ENCODE measurements at regions not wholly inside any gene's neighbourhood (a gene's known extent, or its start where the extent isn't known, plus 50 kb on each side); places are given as distances from the start of the nearest gene placed in this dataset.

DNA sequence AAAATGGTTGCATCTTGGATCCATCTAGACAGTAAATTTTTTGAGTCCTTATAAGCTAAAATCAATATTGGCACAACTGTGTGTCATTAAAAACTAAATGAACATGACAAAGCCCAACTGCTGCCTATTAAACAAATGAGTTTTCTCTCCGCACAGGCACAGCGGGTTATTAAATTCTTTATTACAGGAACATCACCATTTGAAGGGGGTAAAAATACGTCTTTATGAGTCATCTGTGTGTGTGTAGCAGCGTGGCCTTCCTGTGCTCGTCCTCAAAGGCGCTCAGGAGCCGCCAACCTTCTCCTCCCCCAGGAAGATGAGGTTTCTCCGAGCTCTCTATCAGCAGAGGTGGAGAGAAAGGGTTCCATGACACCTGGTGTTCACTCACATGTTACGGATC, 62.6 kb upstream of the SDK2 start:
- TF ChIP-seq FOXJ3 (CRISPR knock-in tag; IDR thresholded peaks at IDR 0.05; ENCODE audit: borderline replicate concordance) (no peak), ZBTB21 (CRISPR knock-in tag; IDR thresholded peaks at IDR 0.05; ENCODE audit: borderline replicate concordance) (no peak), CREB1 (CRISPR knock-in tag; IDR thresholded peaks at IDR 0.05) (no peak), KAT7 (CRISPR knock-in tag; IDR thresholded peaks at IDR 0.05; ENCODE audit: borderline replicate concordance) (no peak), NFYB (CRISPR knock-in tag; conservative IDR thresholded peaks at IDR 0.05; ENCODE audit: low read depth) (no peak), ESRRA (CRISPR knock-in tag; IDR thresholded peaks at IDR 0.05; ENCODE audit: borderline replicate concordance) (no peak), SMAD3 (CRISPR knock-in tag; IDR thresholded peaks at IDR 0.05; ENCODE audit: borderline replicate concordance) (no peak), RELA (CRISPR knock-in tag; IDR thresholded peaks at IDR 0.05; ENCODE audit: borderline replicate concordance) (no peak), ZNF121 (CRISPR knock-in tag; IDR thresholded peaks at IDR 0.05) (no peak), FOXK1 (CRISPR knock-in tag; IDR thresholded peaks at IDR 0.05) (no peak)
- TF ChIP-seq, protein P1, sequence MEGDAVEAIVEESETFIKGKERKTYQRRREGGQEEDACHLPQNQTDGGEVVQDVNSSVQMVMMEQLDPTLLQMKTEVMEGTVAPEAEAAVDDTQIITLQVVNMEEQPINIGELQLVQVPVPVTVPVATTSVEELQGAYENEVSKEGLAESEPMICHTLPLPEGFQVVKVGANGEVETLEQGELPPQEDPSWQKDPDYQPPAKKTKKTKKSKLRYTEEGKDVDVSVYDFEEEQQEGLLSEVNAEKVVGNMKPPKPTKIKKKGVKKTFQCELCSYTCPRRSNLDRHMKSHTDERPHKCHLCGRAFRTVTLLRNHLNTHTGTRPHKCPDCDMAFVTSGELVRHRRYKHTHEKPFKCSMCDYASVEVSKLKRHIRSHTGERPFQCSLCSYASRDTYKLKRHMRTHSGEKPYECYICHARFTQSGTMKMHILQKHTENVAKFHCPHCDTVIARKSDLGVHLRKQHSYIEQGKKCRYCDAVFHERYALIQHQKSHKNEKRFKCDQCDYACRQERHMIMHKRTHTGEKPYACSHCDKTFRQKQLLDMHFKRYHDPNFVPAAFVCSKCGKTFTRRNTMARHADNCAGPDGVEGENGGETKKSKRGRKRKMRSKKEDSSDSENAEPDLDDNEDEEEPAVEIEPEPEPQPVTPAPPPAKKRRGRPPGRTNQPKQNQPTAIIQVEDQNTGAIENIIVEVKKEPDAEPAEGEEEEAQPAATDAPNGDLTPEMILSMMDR (IDR thresholded peaks at IDR 0.05), result no peak
- TF ChIP-seq, protein P2, sequence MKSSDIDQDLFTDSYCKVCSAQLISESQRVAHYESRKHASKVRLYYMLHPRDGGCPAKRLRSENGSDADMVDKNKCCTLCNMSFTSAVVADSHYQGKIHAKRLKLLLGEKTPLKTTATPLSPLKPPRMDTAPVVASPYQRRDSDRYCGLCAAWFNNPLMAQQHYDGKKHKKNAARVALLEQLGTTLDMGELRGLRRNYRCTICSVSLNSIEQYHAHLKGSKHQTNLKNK (CRISPR knock-in tag; IDR thresholded peaks at IDR 0.05), result no peak
